KMS-11 (cell line): ENCODE measurements at regions not wholly inside any gene's neighbourhood (a gene's known extent, or its start where the extent isn't known, plus 50 kb on each side); places are given as distances from the start of the nearest gene placed in this dataset.
A peak's percentile ranks its signal among the peaks of the same experiment; 100 is the strongest.
"Not testable (repeated sequence)": the region's sequence is repeated elsewhere in the genome, so short reads cannot be mapped to it uniquely, and the experiment has no call there.

Experiments used
- H2AFZ ChIP-seq: fragments of 200-600 bp; sonication (generic); 2 replicates; pipeline ENCODE4 v1.6.1; 2016; ENCODE audit warnings: antibody characterized with exemption, mixed run types, low read depth
- H3K27ac ChIP-seq: fragments of 200-600 bp; sonication (generic); 2 replicates; pipeline ENCODE4 v1.6.1; 2016; ENCODE audit warnings: mild to moderate bottlenecking, mixed run types
- H3K27me3 ChIP-seq: fragments of 200-600 bp; sonication (generic); 2 replicates; pipeline ENCODE4 v1.6.1; 2017; ENCODE audit warnings: mild to moderate bottlenecking, low read depth, mixed run types, moderate library complexity; ENCODE audit not compliant: insufficient read depth
- H3K36me3 ChIP-seq: fragments of 200-600 bp; sonication (generic); 2 replicates; pipeline ENCODE4 v1.6.1; 2017; ENCODE audit warnings: mild to moderate bottlenecking, mixed run types; ENCODE audit not compliant: insufficient read depth
- H3K4me1 ChIP-seq: fragments of 200-600 bp; sonication (generic); 2 replicates; pipeline ENCODE4 v1.6.1; 2016; ENCODE audit warnings: mild to moderate bottlenecking, low read depth, mixed run types; ENCODE audit not compliant: poor library complexity, severe bottlenecking
- H3K4me2 ChIP-seq: fragments of 200-600 bp; sonication (generic); 2 replicates; pipeline ENCODE4 v1.7.0; 2016; ENCODE audit warnings: mild to moderate bottlenecking, mixed run types
- H3K4me3 ChIP-seq: fragments of 200-600 bp; sonication (generic); IDR thresholded peaks from 2 replicates; pipeline ENCODE4 v1.6.1; 2017; ENCODE audit warnings: low read depth, low read length, mixed read lengths; ENCODE audit not compliant: insufficient read depth
- H3K79me2 ChIP-seq: fragments of 200-600 bp; sonication (generic); 2 replicates; pipeline ENCODE4 v1.6.1; 2016; ENCODE audit warnings: low read depth, mixed run types; ENCODE audit not compliant: insufficient read depth
- H3K9ac ChIP-seq: fragments of 200-600 bp; sonication (generic); 2 replicates; pipeline ENCODE4 v1.6.1; 2016; ENCODE audit warnings: mild to moderate bottlenecking, mixed run types
- H4K20me1 ChIP-seq: fragments of 200-600 bp; sonication (generic); 2 replicates; pipeline ENCODE4 v1.6.1; 2016; ENCODE audit warnings: mild to moderate bottlenecking, mixed run types; ENCODE audit not compliant: insufficient read depth
- TF ChIP-seq, protein P1 (sequence below): fragments of 200-600 bp; sonication (generic); conservative IDR thresholded peaks from 2 replicates; pipeline ENCODE4 v1.6.1; 2017; ENCODE audit warnings: low read depth, mild to moderate bottlenecking, antibody characterized with exemption, low read length, moderate library complexity, mixed read lengths

DNA sequence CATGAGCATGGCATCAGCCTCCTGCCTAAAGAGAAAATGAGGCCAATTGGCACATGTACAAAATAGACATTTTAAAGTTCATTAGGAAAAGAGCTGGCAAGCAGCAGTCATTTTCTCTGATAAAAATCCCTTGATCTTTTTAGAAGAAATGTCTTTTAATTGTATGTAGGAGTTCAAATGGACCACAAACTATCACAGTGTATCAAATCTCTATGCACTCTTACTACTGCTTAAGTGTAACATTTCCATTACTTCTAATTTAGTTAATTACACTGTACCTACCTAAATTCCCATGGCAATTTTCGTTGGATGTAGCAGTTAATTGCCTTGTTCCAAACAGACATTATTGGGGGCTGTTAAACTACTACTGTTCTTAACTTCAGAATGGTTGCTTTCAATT lies 233.7 kb upstream of the TECRL start:
- Histone ChIP-seq H3K4me3 (no peak overlapping the region), H3K4me1 (no peaks in the 10 kb centered on the region), H3K79me2 (no peaks in the 10 kb centered on the region), H2AFZ (no peak overlapping the region), H3K27me3 (no peaks in the 10 kb centered on the region), H3K4me2 (no peak overlapping the region), H3K9ac (no peak overlapping the region), H3K36me3 (no peaks in the 10 kb centered on the region), H3K27ac (no peak overlapping the region), H4K20me1 (no peaks in the 10 kb centered on the region)
- TF ChIP-seq, protein P1, sequence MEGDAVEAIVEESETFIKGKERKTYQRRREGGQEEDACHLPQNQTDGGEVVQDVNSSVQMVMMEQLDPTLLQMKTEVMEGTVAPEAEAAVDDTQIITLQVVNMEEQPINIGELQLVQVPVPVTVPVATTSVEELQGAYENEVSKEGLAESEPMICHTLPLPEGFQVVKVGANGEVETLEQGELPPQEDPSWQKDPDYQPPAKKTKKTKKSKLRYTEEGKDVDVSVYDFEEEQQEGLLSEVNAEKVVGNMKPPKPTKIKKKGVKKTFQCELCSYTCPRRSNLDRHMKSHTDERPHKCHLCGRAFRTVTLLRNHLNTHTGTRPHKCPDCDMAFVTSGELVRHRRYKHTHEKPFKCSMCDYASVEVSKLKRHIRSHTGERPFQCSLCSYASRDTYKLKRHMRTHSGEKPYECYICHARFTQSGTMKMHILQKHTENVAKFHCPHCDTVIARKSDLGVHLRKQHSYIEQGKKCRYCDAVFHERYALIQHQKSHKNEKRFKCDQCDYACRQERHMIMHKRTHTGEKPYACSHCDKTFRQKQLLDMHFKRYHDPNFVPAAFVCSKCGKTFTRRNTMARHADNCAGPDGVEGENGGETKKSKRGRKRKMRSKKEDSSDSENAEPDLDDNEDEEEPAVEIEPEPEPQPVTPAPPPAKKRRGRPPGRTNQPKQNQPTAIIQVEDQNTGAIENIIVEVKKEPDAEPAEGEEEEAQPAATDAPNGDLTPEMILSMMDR: no peak

DNA sequence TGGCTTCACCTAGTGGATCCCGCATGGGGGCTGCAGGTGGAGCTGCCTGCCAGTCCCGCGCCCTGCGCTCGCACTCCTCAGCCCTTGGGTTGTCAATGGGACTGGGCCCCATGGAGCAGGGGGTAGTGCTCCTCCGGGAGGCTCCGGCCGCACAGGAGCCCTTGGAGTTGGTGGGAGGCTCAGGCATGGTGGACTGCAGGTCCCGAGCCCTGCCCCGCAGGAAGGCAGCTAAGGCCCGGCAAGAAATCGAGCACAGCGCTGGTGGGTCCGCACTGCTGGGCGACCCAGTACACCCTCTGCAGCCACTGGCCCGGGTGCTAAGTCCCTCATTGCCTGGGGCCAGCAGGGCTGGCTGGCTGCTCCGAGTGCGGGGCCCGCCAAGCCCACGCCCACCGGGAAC lies 231.2 kb upstream of the TECRL start:
- not testable (repeated sequence) for H3K79me2 ChIP-seq

DNA sequence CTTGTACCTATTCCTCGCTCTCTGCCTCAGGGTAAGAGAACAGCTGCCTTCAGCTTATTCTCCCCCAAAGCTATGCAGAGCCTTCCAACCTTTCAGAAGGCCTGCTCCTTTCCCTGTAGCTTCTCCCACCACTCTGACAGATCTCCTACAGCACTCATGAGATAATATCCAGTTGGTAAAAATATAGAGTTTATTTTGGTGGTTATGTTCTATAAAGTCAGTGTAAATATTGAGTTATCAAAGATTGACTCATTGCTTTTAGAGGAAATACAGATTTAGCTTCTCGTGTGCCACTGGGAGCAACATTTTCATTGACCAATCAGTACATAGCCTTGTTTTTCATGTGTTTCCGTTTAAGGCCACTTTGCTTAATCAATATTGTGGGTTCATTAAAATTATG lies 216.2 kb upstream of the TECRL start:
- no peaks in the 10 kb centered on the region for H4K20me1 ChIP-seq
- H3K27me3 ChIP-seq: no peaks in the 10 kb centered on the region
- no peaks in the 10 kb centered on the region for H3K4me1 ChIP-seq
- no peak overlapping the region for H3K27ac ChIP-seq
- H2AFZ ChIP-seq: no peak overlapping the region
- no peak overlapping the region for H3K4me2 ChIP-seq
- no peaks in the 10 kb centered on the region for H3K36me3 ChIP-seq
- H3K9ac ChIP-seq: no peak overlapping the region
- TF ChIP-seq, protein P1: no peak
- no peak overlapping the region for H3K4me3 ChIP-seq
- H3K79me2 ChIP-seq: no peaks in the 10 kb centered on the region

More for the DNA sequence above, 231.2 kb upstream of the TECRL start:
- not testable (repeated sequence) for H3K36me3 ChIP-seq, H3K4me3 ChIP-seq, H3K4me2 ChIP-seq, H3K27ac ChIP-seq, H3K27me3 ChIP-seq, H3K4me1 ChIP-seq, H2AFZ ChIP-seq, H4K20me1 ChIP-seq, H3K9ac ChIP-seq

DNA sequence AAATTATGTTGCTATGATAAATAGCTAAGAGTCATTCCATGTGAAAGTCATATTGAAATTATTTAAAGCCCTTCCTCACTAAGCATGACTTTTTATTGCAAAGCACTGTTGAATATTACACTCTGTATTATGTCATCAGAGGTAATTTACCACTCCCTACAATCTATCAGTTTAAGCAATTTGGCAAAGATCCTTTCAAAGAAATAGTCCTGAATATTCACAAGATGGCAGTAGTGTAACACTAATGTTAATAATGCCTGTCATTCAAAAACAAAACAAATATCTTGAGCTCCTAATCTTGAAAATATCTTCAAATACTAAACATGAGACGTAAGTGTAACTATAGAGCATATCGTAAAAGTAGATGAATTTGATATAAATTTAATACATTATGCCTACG lies 208.6 kb upstream of the TECRL start:
- TF ChIP-seq, protein P1: peak; percentile 58; the same call in 1 of the 2 replicates
- Histone ChIP-seq H3K4me3 (no peak overlapping the region), H3K9ac (no peak overlapping the region), H3K27ac (no peak overlapping the region), H3K27me3 (no peaks in the 10 kb centered on the region), H3K79me2 (no peaks in the 10 kb centered on the region), H2AFZ (0 out of 2 replicates have a peak overlapping the region, but pooled peaks have one; percentile 17), H3K36me3 (no peaks in the 10 kb centered on the region), H3K4me2 (0 out of 2 replicates have a peak overlapping the region, but pooled peaks have one; percentile 14), H4K20me1 (no peaks in the 10 kb centered on the region), H3K4me1 (no peaks in the 10 kb centered on the region)

DNA sequence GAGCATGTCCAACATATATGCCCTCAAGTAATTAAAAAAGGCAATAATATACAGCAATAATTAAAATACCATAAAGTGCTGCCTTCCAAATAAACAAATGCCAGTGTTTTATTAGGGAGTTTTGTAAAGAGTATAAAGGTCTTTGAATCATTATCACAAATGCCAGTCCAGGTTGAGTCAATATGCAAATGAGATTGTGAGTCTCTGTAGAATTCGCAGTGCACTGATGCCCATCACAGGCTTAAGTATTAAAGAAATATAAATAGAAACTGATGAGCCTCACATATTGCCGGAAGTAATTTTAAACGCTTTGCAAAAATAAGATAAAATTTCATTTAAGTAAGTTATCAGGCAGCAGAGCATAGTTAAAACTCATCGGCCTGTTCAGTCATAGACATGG lies 205.0 kb upstream of the TECRL start:
- H2AFZ ChIP-seq: no peak overlapping the region
- H3K27ac ChIP-seq: no peak overlapping the region
- no peak overlapping the region for H3K4me3 ChIP-seq
- H3K79me2 ChIP-seq: no peaks in the 10 kb centered on the region
- no peak overlapping the region for H3K4me2 ChIP-seq
- no peaks in the 10 kb centered on the region for H3K27me3 ChIP-seq
- H3K9ac ChIP-seq: no peak overlapping the region
- no peaks in the 10 kb centered on the region for H3K4me1 ChIP-seq
- no peaks in the 10 kb centered on the region for H3K36me3 ChIP-seq
- TF ChIP-seq, protein P1: no peak
- no peaks in the 10 kb centered on the region for H4K20me1 ChIP-seq
